WERI-Rb-1 (cell line): ENCODE measurements at regions not wholly inside any gene's neighbourhood (a gene's known extent, or its start where the extent isn't known, plus 50 kb on each side); places are given as distances from the start of the nearest gene placed in this dataset.

Source experiments
- DNase-seq: peaks from one replicate; pipeline ENCODE4 v3.0.0-alpha.2; 2020
- H3K27ac ChIP-seq: fragments of 250-450 bp; sonication (Bioruptor Pico); 2 replicates; pipeline ENCODE4 v1.5.1; 2020; ENCODE audit warnings: mild to moderate bottlenecking, moderate library complexity
- H3K27me3 ChIP-seq: fragments of 250-450 bp; sonication (Bioruptor Pico); 2 replicates; pipeline ENCODE4 v1.5.1; 2021; ENCODE audit warnings: mild to moderate bottlenecking, low read depth, moderate library complexity; ENCODE audit not compliant: insufficient read depth, severe bottlenecking
- H3K36me3 ChIP-seq: fragments of 250-450 bp; sonication (Bioruptor Pico); 2 replicates; pipeline ENCODE4 v1.5.1; 2020; ENCODE audit warnings: mild to moderate bottlenecking, moderate library complexity
- H3K4me3 ChIP-seq: 2 replicates; pipeline ENCODE4 v1.5.1; 2011; ENCODE audit warnings: low read depth, mild to moderate bottlenecking, control low read depth, low read length
- H3K9me3 ChIP-seq: fragments of 250-450 bp; sonication (Bioruptor Pico); 2 replicates; pipeline ENCODE4 v1.5.1; 2021; ENCODE audit warnings: mild to moderate bottlenecking, moderate library complexity; ENCODE audit not compliant: severe bottlenecking
- TF ChIP-seq, protein P1 (sequence below): IDR thresholded peaks from 2 replicates; pipeline ENCODE4 v1.5.1; 2011; ENCODE audit warnings: low read depth, mild to moderate bottlenecking, control low read depth, inconsistent platforms, low read length

DNA sequence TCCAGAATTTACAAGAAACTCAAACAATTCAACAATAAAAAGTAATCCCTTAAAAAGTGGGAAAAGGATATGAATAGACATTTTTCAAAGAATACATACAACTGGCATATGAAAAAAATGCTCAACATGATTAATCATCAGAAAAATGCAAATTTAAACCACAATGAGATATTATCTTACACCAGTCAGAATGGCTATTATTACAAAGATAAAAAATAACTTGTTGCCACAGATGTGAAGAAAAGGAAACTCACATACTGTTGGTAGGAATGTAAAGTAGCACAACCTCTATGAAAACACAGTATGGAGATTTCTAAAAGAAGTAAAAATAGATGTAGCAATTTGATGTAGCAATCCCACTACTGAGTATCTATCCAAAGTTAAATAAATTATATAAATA lies 65.1 kb upstream of the DIAPH2 start:
- no peaks in the 10 kb centered on the region for H3K36me3 ChIP-seq
- TF ChIP-seq, protein P1, sequence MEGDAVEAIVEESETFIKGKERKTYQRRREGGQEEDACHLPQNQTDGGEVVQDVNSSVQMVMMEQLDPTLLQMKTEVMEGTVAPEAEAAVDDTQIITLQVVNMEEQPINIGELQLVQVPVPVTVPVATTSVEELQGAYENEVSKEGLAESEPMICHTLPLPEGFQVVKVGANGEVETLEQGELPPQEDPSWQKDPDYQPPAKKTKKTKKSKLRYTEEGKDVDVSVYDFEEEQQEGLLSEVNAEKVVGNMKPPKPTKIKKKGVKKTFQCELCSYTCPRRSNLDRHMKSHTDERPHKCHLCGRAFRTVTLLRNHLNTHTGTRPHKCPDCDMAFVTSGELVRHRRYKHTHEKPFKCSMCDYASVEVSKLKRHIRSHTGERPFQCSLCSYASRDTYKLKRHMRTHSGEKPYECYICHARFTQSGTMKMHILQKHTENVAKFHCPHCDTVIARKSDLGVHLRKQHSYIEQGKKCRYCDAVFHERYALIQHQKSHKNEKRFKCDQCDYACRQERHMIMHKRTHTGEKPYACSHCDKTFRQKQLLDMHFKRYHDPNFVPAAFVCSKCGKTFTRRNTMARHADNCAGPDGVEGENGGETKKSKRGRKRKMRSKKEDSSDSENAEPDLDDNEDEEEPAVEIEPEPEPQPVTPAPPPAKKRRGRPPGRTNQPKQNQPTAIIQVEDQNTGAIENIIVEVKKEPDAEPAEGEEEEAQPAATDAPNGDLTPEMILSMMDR = no peak
- no peaks in the 10 kb centered on the region for H3K9me3 ChIP-seq
- H3K27me3 ChIP-seq = peaks cover 31% of the 10 kb centered on the region
- H3K4me3 ChIP-seq = no peak overlapping the region
- no peak overlapping the region for H3K27ac ChIP-seq
- DNase-seq = no peak

DNA sequence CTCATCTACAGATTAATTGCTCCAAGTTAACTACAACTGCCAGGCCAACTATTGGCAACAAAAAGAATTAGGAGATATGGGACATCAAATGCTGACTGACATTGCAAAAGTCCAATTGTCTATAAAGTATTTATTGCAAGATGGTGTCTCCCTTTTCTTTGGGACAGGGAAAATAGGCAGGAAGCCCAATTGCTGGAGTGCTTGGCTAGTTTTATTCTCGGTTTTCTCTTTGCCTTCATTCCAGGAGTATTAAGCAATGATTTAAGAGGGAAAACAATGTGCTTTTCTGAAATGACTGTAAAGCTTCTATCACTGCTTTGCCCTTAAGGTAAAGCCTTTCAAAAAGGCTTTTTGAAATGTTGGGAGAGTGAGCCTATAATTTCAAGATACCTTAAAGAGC lies 62.8 kb upstream of the DIAPH2 start:
- Histone ChIP-seq H3K27me3 (peaks cover 24% of the 10 kb centered on the region), H3K4me3 (no peak overlapping the region)
- TF ChIP-seq, protein P1 = no peak

More for the DNA sequence above, 62.8 kb upstream of the DIAPH2 start:
- Histone ChIP-seq H3K27ac (no peak overlapping the region), H3K36me3 (no peaks in the 10 kb centered on the region), H3K9me3 (no peaks in the 10 kb centered on the region)
- no peak for DNase-seq
